GM21447 (cell line): ENCODE measurements at regions not wholly inside any gene's neighbourhood (a gene's known extent, or its start where the extent isn't known, plus 50 kb on each side); places are given as distances from the start of the nearest gene placed in this dataset.
"Not testable (repeated sequence)": the region's sequence is repeated elsewhere in the genome, so short reads cannot be mapped to it uniquely, and the experiment has no call there.

Experiments used
- ATAC-seq: cut with Tn5 transposase; IDR thresholded peaks from one replicate; pipeline ENCODE4 v1.9.1; 2021; ENCODE audit not compliant: unreplicated experiment

- ATAC-seq = no peak
Measured at GRCh38 chr1:166691476-166691875, 147.8 kb upstream of the POGK start.

DNA sequence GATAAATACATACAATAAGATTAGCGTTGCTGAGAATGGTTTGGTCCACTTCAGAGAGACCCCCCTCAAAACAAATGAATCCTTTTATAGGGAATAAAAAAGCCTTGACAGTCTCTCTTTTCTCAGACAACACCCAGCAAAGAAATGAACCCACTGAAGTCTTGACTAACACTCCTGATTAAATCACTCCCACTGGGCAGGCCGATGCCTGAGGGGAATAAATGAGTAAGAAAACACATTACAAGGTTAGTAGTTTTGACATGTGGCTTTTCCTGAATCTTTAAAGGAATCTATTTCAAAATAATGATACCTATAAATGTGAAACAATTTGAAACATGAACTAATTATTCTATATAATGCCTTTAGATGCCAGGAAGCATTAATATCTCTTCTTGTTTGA is 146.9 kb upstream of the POGK start:
- no peak for ATAC-seq

- no peak for ATAC-seq
Measured at GRCh38 chr1:166693158-166693557, 146.1 kb upstream of the POGK start.

GRCh38 chr1:166693673-166694297 is 145.5 kb upstream of the POGK start:
- ATAC-seq = no peak

GRCh38 chr1:166695115-166695514 is 144.2 kb upstream of the POGK start:
- no peak for ATAC-seq

GRCh38 chr1:166695834-166696233 is 143.4 kb upstream of the POGK start:
- not testable (repeated sequence) for ATAC-seq

- ATAC-seq = no peak
Measured at GRCh38 chr1:166698771-166699170, 140.5 kb upstream of the POGK start.

GRCh38 chr1:166699613-166700012 is 139.7 kb upstream of the POGK start:
- no peak for ATAC-seq

GRCh38 chr1:166700696-166701095 is 138.6 kb upstream of the POGK start:
- ATAC-seq = no peak

DNA sequence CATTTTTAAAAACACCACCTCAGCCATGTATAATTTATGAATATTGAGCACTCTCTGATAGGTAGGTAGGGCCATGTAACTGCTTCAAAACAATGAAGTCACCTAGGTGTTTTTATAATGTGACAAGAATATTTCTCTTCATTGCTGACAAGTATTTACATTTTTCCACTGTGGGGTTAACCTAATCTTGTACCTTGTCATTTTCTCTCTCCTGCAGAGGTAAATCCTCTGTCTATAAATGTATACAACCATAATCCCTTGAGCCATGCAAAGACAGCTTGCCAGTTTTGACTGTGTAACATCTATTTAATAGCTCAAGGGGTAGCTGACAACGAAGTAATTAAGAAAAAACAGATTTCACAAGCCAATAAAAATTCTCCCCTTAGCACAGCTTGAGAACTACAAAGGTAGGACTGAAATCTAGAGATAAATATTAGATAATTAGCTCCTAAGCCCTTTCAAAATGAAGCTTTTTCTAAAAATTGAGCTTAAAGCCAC is 137.6 kb upstream of the POGK start:
- no peak for ATAC-seq

- no peak for ATAC-seq
Measured at GRCh38 chr1:166703141-166703540, 136.1 kb upstream of the POGK start.

GRCh38 chr1:166703726-166704462 is 135.4 kb upstream of the POGK start:
- no peak for ATAC-seq

- ATAC-seq = no peak
Measured at GRCh38 chr1:166705376-166706289, 133.6 kb upstream of the POGK start.

DNA sequence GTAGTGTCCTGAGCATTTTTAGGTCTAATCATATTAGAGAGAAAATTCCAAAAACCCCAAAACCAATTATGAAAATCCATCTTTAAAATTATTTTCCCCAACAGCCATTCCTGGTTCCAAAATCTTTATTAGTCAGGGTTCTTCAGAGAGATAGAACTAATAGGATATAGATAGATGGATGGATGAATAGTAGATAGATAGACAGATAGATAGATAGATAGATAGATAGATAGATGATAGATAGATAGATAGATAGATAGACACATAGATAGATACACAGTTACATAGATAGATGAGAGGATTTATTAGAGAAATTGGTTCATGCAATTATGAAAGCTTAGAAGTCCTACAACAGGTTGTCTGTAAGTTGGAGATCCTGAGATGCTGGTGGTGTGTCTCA is 122.7 kb upstream of the POGK start:
- ATAC-seq = no peak

DNA sequence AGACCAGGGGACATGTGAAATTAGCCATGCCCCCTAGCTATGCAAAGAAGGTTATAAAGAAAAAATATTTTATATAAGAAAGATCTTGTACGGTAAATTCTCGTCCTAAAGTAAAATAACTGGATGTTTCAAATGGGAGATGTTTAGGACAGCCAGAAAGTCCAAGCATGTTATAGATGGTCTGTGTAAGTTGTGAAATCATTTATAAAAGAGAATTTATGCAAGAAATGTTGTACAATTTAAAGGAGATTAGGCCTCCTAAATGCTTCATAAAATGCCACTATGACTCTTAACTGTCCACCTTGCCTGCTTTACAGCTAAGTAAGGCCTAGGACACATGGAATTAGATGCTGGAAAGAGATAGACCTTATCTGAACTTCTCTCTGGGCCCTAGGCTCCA is 118.1 kb upstream of the POGK start:
- no peak for ATAC-seq

- ATAC-seq = no peak
Measured at GRCh38 chr1:166730299-166730888, 108.9 kb upstream of the POGK start.

DNA sequence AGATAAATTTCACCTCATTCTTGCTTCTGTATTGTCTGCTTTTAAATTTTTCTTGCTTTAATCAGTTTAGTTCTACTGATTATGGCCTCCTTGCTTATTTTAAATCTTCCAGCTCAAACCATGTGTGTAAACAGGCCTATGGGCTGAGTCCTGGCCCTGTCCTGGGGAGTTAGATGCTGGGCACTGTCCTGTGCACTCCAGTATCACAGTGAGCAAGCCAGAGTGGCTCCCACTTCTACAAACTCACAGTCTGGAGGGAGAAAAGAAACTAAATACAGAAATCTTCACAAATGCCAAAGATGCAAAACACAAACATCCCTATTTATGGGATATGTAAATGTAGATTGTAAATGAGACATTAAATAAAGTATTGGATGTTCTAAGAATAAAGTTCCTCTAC is 101.1 kb upstream of the POGK start:
- ATAC-seq = no peak

DNA sequence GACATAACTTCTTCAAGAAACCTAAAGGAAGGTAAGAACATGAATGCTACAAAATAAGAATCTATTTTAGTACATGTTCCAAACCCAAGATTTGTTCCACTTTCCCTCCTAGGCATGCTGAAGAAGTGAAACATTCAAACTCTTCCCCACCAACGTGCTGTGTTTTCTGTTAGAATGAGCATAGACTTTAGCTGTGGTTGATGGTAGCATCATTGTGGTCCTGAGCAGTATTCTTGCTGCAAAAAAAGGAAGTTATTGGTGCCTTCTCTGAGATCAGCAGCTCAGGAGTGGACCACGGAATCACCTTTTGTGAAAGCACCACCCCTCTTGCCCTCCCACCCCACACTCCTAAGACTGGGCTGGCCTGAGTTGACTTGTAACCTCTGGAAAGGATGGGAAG is 100.4 kb upstream of the POGK start:
- ATAC-seq = no peak

- ATAC-seq = no peak
Measured at GRCh38 chr1:166740668-166741276, 98.5 kb upstream of the POGK start.

- no peak for ATAC-seq
Measured at GRCh38 chr1:166763318-166763717, 76.0 kb upstream of the POGK start.

GRCh38 chr1:166766942-166767341 is 72.3 kb upstream of the POGK start:
- no peak for ATAC-seq
